ENCODE measurements at regions not wholly inside any gene's neighbourhood (a gene's known extent, or its start where the extent isn't known, plus 50 kb on each side); places are given as distances from the start of the nearest gene placed in this dataset.
"Not testable (repeated sequence)": the region's sequence is repeated elsewhere in the genome, so short reads cannot be mapped to it uniquely, and the experiment has no call there.

- DNase-seq, result no peak
Measured at GRCh38 chr9:85487872-85488271, 253.9 kb downstream of the AGTPBP1 start.

- DNase-seq, result no peak
Measured at GRCh38 chr9:85484235-85484634, 257.5 kb downstream of the AGTPBP1 start.

GRCh38 chr9:85483208-85483607 is 258.5 kb downstream of the AGTPBP1 start:
- DNase-seq, result no peak

- DNase-seq, result no peak
Measured at GRCh38 chr9:85479305-85479704, 262.4 kb downstream of the AGTPBP1 start.

GRCh38 chr9:85478847-85479246 is 262.9 kb downstream of the AGTPBP1 start:
- DNase-seq, result no peak

- DNase-seq, result not testable (repeated sequence)
Measured at GRCh38 chr9:85474896-85475295, 266.9 kb downstream of the AGTPBP1 start.

GRCh38 chr9:85471791-85472190 is 270.0 kb downstream of the AGTPBP1 start:
- no peak for DNase-seq

- no peak for DNase-seq
Measured at GRCh38 chr9:85469041-85469440, 272.7 kb downstream of the AGTPBP1 start.

GRCh38 chr9:85466834-85467233 is 274.9 kb downstream of the AGTPBP1 start:
- DNase-seq, result no peak

- DNase-seq, result not testable (repeated sequence)
Measured at GRCh38 chr9:85458114-85458864, 283.5 kb downstream of the AGTPBP1 start.

- no peak for DNase-seq
Measured at GRCh38 chr9:85453850-85454249, 287.9 kb downstream of the AGTPBP1 start.

GRCh38 chr9:85452841-85453240 is 288.9 kb downstream of the AGTPBP1 start:
- DNase-seq, result no peak

GRCh38 chr9:85451680-85452079 is 290.1 kb downstream of the AGTPBP1 start:
- no peak for DNase-seq

GRCh38 chr9:85445887-85446286 is 295.9 kb downstream of the AGTPBP1 start:
- DNase-seq, result no peak

GRCh38 chr9:85444243-85444642 is 297.5 kb downstream of the AGTPBP1 start:
- no peak for DNase-seq

- no peak for DNase-seq
Measured at GRCh38 chr9:85443190-85443598, 298.6 kb downstream of the AGTPBP1 start.

GRCh38 chr9:85439791-85440190 is 302.0 kb downstream of the AGTPBP1 start:
- DNase-seq, result no peak

- DNase-seq, result not testable (repeated sequence)
Measured at GRCh38 chr9:85433956-85434355, 307.8 kb downstream of the AGTPBP1 start.

- DNase-seq, result not testable (repeated sequence)
Measured at GRCh38 chr9:85433551-85433950, 308.2 kb downstream of the AGTPBP1 start.

- DNase-seq, result no peak
Measured at GRCh38 chr9:85433046-85433445, 308.7 kb downstream of the AGTPBP1 start.

GRCh38 chr9:85432599-85432998 is 309.2 kb downstream of the AGTPBP1 start:
- no peak for DNase-seq

GRCh38 chr9:85431339-85432102 is 310.2 kb downstream of the AGTPBP1 start:
- DNase-seq, result no peak

GRCh38 chr9:85430659-85431338 is 311.0 kb downstream of the AGTPBP1 start:
- DNase-seq, result no peak

GRCh38 chr9:85428230-85428629 is 313.5 kb downstream of the AGTPBP1 start:
- DNase-seq, result no peak
